Gastrocnemius medialis (tissue), 4 donors: ENCODE measurements at regions not wholly inside any gene's neighbourhood (a gene's known extent, or its start where the extent isn't known, plus 50 kb on each side); places are given as distances from the start of the nearest gene placed in this dataset.

Experiments
- CTCF ChIP-seq, 5 experiments: fragments of 450-650 bp in 3 of 5; fragments of 200-600 bp in 2 of 5; sonication (generic) in 2 of 5; IDR thresholded peaks in 4 of 5; conservative IDR thresholded peaks in 1 of 5; 1 replicate in 4 of 5; 2 replicates in 1 of 5; pipeline ENCODE4 v1.5.1; 2016 to 2019; ENCODE audit warnings: antibody characterized with exemption in 5 of 5, mild to moderate bottlenecking in 3 of 5, moderate library complexity in 3 of 5
- POLR2A ChIP-seq, 2 donors: fragments of 450-650 bp; IDR thresholded peaks; one replicate each; pipeline ENCODE4 v1.6.1; 2017; ENCODE audit warnings: antibody characterized with exemption in 2 of 2, mild to moderate bottlenecking in 2 of 2, moderate library complexity in 2 of 2

- TF ChIP-seq CTCF (IDR thresholded peaks at IDR 0.05 in 4 of 5, conservative IDR thresholded peaks at IDR 0.05 in 1 of 5) (no peak), POLR2A (IDR thresholded peaks at IDR 0.05) (no peak)
These were observed 59.8 kb upstream of the NAV2 start for GRCh38 chr11:19652623-19653375.
